Liver (tissue), 3 donors: ENCODE measurements at regions not wholly inside any gene's neighbourhood (a gene's known extent, or its start where the extent isn't known, plus 50 kb on each side); places are given as distances from the start of the nearest gene placed in this dataset.

Source experiments
- CTCF ChIP-seq: fragments of 150-350 bp; IDR thresholded peaks from 2 replicates; pipeline ENCODE4 v1.5.1; 2017; ENCODE audit warnings: improper control_type of control experiment, low read depth, low read length; ENCODE audit not compliant: missing input control
- EGR1 ChIP-seq, 2 donors: IDR thresholded peaks; 2 replicates each; pipeline ENCODE4 v1.6.1; 2016 to 2018; ENCODE audit warnings: antibody characterized with exemption in 2 of 2, low read depth in 2 of 2
- GABPA ChIP-seq, 2 donors: IDR thresholded peaks in 1 of 2; conservative IDR thresholded peaks in 1 of 2; 2 replicates each; pipeline ENCODE4 v1.6.1; 2016; ENCODE audit warnings: antibody characterized with exemption in 2 of 2, mild to moderate bottlenecking in 1 of 2, moderate library complexity in 1 of 2
- RAD21 ChIP-seq, 2 donors: IDR thresholded peaks; 2 replicates each; pipeline ENCODE4 v1.6.1; 2016; ENCODE audit warnings: antibody characterized with exemption in 2 of 2, mild to moderate bottlenecking in 2 of 2
- REST ChIP-seq: IDR thresholded peaks from 2 replicates; pipeline ENCODE4 v1.6.1; 2016; ENCODE audit warnings: antibody characterized with exemption, mild to moderate bottlenecking
- SP1 ChIP-seq: IDR thresholded peaks from 2 replicates; pipeline ENCODE4 v1.6.1; 2018; ENCODE audit warnings: antibody characterized with exemption, mild to moderate bottlenecking
- TAF1 ChIP-seq: conservative IDR thresholded peaks from 2 replicates; pipeline ENCODE4 v1.6.1; 2016; ENCODE audit warnings: antibody characterized with exemption, mild to moderate bottlenecking
- donor health status: healthy.
- donor health status: healthy.

- TF ChIP-seq GABPA (IDR thresholded peaks at IDR 0.05 in 1 of 2, conservative IDR thresholded peaks at IDR 0.05 in 1 of 2) (no peak), CTCF (no peak), RAD21 (IDR thresholded peaks at IDR 0.05) (no peak), SP1 (no peak), TAF1 (no peak), EGR1 (IDR thresholded peaks at IDR 0.05; ENCODE audit: low read depth in 2 of 2) (no peak), REST (no peak)
These were observed 197.5 kb downstream of the IRX1 start for GRCh38 chr5:3793162-3793561.
